B cell (primary cell): ENCODE measurements at regions not wholly inside any gene's neighbourhood (a gene's known extent, or its start where the extent isn't known, plus 50 kb on each side); places are given as distances from the start of the nearest gene placed in this dataset.

Source experiments
- CTCF ChIP-seq: fragments of 200-600 bp; IDR thresholded peaks from one replicate; pipeline ENCODE4 v1.8.0; 2022; ENCODE audit warnings: antibody characterized with exemption, mild to moderate bottlenecking
- EZH2 ChIP-seq: IDR thresholded peaks from 2 replicates; pipeline ENCODE4 v1.6.1; 2012; ENCODE audit warnings: borderline replicate concordance, low read depth, mild to moderate bottlenecking, moderate library complexity, low read length; ENCODE audit not compliant: insufficient read depth, poor library complexity, severe bottlenecking

DNA sequence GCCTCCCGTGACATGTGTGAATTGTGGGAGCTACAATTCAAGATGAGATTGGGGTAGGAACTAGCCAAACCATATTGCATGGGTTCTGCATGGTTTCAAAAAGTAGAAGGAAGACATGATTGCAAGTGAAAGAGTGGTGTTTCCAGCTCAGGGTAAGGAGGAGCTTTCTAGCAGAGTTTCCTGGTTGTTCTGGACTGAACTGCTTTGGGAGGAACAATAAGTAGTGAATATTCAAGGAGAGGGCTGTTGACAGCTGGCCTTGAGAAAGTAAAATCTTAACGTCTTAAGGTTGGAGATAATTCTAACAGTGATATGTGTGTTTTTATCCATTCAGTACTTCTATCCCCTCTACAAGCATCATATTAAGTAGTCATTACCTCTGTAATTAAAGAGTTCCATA lies 62.2 kb upstream of the PRKG1 start:
- TF ChIP-seq CTCF (no peak), EZH2 (no peak)
